DOHH2 (cell line): ENCODE measurements at regions not wholly inside any gene's neighbourhood (a gene's known extent, or its start where the extent isn't known, plus 50 kb on each side); places are given as distances from the start of the nearest gene placed in this dataset.

ENCODE experiments used
- CTCF ChIP-seq: fragments of 200-600 bp; sonication (generic); IDR thresholded peaks from one replicate; pipeline ENCODE4 v1.5.1; 2014; ENCODE audit warnings: antibody characterized with exemption, mild to moderate bottlenecking, low read depth, low read length; ENCODE audit not compliant: poor library complexity, severe bottlenecking
- EZH2phosphoT487 ChIP-seq: fragments of 200-600 bp; sonication (generic); IDR thresholded peaks from 2 replicates; pipeline ENCODE4 v1.6.1; 2017; ENCODE audit warnings: borderline replicate concordance, mild to moderate bottlenecking, antibody characterized with exemption, low read length, moderate library complexity, mixed read lengths

DNA sequence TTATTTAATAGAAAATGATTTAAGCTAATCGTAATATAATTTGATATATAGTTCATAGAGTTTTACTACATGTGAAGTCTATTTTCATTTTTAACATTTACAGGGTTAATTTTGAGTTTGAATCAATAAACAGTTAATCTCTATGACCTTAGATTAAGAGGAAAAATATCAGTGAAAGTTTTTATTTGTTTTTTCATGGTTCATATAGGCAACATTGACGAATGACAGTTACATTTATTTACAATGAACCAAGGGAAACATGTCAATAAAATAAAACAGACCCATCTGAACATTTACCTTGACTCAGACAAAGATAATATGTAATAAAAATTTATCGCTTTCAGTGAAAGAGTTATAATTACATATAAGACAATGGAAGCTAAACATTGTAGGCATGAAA is 346.6 kb upstream of the SLITRK5 start:
- TF ChIP-seq CTCF (no peak), EZH2phosphoT487 (no peak)
